IPS-NIHi11 (cell line): ENCODE measurements at regions not wholly inside any gene's neighbourhood (a gene's known extent, or its start where the extent isn't known, plus 50 kb on each side); places are given as distances from the start of the nearest gene placed in this dataset.

Experiments
- DNase-seq: peaks from one replicate; pipeline ENCODE4 v3.0.0; 2012; ENCODE audit warnings: mixed read lengths, low spot score

DNA sequence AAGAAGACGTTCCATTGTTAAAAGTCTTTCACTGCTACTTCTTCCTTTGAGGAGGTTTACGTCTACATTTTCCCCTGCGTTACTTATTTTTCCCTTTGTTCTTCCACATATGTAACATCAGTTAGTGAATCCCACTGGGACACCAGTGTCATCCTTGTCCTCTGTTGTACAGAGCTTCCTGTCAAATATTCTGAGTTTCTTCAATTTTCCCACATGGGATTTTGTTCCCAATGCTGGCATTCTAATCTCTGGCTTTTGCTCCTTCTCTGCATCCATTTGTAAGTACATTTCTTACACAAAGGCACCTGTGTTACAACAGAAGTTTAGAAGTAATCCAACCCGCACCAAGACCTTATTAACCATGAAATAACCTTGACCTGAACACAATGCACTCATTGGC lies 627.4 kb upstream of the PFKP start:
- no peak for DNase-seq

DNA sequence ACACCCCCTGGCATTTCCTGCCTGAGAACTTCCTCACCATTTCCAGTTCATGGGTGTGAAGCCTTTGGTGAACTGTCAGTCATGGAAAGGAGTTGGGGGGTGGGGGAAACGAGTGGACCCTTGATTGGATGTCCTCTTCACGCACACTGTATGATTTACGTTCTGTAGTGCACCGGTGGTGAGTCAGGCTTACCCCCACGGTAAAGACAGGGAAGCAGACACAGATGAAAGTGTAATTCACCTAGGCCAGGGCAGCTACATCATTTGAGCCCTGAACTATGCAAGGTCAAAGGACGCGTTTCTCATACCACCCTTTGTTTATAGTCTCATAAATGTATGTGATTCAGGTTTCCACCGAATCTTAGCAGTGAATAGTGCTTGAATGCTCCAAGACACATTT lies 628.3 kb upstream of the PFKP start:
- no peak for DNase-seq

DNA sequence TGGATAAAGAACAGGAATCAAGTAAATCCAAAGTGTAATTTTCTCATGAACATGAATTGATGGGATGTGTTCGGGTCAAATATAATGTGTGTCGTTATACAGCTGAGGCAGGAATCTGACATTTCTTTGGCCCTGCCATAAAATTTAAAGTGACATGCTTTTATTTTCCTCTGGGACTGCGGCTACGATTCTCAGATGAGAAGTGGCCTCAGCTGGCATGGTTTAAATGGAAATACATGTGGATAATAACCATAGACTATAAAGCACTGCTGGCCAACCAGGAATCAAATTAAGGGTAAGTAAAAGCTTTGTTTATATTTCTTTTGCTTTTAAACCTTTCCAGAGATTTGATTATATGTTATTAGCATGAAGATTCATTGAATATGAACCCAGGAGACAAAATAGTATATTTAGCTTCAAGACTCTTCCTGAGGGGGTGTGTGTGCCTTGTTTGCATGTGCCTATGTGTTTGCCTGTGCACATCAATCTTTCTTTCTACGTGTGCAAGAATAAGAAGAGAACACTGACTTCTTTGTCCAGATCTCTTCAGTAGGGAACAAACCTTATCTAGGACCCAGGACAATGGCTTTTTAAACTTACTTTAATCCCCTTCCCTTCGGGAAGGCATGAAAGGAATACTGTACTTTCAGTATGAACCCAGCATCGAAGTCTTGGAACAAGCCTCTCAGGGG lies 629.0 kb upstream of the PFKP start:
- no peak for DNase-seq

DNA sequence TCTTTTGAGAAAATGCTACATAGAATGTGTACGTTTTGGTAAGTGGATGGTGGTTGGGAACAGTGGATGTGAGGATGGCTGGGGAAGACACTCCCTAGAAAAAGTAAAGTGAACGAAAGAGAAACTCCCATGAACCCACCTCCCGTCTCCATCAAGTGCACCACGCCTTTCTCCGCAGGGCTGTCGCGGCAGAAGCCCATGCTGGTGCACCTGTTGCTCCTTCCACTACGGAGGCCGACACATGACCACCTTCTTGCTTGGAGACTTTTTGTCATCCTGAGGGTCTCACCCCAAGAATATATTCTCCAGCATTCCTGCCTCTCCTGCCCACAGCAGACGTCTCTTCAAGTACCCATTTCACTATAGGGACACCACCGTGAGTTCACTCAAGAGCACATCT lies 630.4 kb upstream of the PFKP start:
- no peak for DNase-seq

DNA sequence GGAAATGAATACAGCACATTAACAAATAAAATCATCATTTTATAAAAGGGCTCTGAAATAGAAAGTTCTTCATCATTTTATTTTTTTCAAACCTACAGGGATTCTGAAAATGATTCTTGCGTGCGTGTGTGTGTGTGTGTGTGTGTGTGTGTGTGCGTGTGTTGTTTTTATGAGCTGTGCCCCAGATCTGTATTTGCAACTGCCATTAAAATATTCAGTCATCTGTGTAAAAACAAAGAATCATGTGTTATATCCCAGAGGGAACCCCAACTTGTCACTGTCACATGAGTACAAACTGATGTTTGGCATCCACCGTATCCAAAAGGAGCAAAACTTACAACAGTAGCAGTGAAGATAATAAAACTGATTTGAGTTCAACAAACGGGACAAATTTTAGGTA lies 635.4 kb upstream of the PFKP start:
- DNase-seq: no peak

DNA sequence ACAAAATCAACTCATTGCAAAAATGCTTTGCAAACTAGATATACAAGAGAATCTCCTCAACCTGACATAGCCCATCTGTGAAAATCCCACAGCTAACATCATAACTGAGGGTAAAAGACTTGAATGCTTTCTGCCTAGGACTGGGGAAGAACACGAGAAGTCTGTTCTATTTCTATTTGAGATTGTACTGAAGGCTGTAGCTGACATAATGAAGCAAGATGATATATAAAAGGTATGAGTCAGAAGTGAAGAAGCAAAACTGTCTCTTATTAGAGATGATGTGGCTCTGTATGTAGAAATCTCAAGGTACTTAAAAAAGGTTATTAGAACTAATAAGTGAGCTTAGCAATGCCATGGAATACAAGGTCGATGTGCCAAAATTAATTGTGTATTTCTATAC lies 639.9 kb upstream of the PFKP start:
- no peak for DNase-seq

DNA sequence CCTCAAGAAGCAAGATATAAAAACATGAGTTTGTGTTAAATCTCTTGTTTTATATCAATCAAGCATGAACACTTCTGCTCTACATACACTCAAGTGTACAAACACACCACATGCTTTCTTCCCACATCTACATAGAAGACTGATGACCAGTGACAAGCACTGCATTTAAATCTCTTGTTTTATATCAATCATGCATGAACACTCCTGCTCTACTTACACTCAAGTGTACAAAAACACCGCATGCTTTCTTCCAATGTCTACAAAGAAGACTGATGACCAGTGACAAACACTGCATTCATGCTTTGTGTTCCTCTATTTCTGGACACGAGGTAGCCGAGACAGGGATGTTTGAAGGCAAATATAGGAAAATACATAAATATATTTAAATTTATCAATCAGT lies 642.0 kb upstream of the PFKP start:
- no peak for DNase-seq

DNA sequence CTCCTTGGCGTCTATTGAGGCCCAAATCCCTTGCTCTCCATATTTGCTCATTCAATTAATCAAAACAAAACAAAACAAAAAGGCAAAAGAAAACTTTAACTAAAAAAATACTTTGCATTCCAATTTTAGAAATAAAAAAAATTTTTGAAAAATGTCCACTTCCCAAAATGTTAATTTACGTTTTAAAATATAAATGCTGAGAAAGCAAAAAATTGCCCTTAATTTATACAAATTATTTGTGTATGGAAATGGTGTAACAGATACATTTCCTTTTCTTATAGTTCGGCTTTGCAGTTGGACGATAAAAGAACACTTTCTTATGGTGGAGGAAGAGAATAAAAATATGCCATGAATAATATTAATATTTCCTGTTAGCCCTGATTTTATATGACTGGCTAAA lies 652.8 kb upstream of the PFKP start:
- no peak for DNase-seq

DNA sequence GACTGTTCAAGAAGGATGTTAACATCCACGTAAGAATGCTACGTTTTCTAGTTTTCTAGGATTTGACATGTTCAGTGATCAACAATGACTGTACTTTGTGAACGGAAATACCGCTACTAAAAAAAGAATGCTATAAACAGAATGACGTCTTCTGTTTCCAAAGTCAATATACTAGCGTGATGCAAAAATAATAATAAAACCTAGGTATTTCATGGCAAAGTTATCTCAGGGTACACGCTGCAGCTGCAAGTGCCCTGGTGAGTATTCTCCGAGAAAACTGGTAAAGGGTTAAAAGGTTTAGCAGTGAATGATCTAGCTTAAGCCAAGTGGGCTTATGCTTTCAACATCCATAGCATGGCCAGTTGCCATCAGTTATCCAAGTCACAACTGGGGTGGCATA lies 653.3 kb upstream of the PFKP start:
- DNase-seq: no peak

DNA sequence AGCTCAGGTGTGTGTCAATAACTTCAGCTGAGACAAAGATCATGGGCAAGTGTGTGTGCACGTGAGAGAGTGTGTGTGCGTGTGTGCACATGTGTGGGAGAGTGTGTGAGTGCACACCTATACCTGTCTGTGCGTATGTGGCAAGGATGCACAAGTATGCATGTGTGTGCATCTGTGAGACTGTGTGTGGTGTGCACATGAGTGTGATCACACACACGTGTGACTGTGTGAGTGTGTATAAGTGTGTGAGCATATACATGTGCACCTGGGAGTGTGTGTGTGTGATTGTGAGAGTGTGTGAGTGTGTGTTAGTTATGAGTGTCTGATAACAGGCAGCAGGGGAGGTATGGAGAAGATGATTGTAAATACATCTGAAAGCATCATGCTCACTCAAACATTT lies 657.3 kb upstream of the PFKP start:
- no peak for DNase-seq

DNA sequence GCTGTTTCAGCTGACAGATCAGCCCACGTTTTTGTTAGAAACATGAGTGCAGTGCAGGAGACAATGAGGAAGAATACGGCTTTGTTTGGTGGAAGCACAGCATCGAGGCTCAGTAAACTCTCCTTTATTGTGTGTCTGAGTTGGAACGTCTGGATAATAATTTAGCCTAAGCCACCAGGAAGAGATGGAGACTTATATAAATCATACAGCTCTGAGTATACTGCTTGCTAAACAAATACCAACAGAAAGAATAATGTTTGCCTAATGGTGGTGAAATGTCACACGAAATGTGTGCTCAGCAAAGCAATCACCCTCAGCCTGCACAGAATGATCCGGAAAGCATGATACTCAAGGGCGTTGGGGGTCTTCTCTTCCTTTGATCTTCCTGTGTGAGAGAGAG lies 664.1 kb upstream of the ADARB2 start:
- no peak for DNase-seq

DNA sequence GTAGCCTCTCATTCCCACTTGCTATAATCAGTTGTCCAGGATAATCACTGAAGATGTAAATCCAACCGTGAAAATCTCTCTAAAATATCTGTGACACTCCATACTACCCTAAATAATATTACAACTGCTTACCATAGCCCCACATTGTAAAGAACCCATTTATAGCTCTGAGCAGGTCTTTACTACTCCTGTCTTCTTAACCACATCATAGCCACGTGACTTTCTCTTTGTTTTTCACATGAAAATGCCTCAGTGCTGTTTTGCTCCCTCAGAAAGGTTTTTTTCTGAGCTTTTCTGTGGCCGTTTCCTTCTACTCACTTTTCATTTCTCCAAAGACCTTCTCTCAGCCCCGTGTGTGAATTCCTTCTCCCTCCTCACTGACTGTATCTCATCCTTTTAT lies 662.2 kb upstream of the ADARB2 start:
- DNase-seq: no peak

DNA sequence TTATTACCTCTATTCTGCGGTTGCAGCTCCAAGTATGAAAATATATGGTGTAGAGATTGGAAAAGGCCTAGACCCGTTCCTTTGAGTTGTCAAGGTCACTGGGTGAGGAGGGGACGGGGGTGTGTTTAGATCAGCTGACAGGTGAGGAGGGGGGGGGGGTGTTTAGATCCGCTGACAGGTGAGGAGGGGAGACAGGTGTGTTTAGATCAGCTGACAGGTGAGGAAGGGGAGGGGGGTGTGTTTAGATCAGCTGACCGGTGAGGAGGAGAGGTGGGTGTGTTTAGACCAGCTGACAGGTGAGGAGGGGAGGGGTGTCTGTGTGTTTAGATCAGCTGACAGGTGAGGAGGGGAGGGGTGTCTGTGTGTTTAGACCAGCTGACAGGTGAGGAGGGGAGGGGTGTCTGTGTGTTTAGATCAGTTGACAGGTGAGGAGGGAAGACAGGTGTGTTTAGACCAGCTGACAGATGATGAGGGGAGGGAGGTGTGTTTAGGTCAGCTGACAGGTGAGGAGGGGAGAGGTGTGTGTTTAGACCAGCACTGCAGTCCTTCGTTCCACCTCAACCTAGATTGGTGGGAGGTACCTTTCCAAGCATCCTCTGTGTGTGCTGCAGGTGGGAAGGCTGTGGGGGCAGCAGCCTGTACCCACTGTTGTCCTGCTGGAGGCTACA lies 655.0 kb upstream of the ADARB2 start:
- no peak for DNase-seq

DNA sequence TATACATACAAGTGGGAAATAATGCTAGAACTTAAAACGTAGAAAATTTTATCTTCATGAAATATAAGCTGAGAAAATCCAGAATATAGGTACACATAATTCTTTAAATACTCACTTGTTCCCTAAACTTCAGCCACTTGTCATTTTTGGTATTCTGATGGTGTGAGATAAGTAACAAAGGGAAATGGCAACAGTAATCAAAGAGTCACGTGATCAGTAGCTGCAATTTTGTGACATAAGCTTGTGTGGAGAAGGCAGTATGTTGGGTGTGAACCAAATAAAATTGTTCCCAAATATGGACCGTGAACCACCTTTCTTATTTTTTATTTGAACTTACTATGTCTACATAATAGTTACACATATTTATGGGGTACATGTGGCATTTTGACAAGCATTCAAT lies 650.3 kb upstream of the ADARB2 start:
- DNase-seq: no peak

DNA sequence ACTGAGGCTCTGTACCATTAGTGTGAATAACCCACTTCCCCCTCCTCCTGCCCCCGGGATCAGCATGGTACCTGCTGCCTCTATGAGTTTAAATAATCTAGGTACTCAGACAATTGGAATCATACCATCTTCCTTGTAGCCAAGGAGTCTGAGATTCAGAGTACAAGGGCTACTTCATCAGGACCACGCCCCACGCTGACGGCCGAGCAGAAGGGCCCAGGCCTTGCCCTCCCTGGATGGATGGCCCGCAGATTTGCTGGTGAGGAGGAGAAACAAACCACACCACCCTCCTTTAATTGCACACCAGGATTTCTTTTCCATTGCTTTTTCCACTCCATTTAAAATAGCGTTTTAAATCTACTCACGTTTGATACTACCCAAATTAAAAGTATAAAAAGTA lies 649.9 kb upstream of the ADARB2 start:
- no peak for DNase-seq

DNA sequence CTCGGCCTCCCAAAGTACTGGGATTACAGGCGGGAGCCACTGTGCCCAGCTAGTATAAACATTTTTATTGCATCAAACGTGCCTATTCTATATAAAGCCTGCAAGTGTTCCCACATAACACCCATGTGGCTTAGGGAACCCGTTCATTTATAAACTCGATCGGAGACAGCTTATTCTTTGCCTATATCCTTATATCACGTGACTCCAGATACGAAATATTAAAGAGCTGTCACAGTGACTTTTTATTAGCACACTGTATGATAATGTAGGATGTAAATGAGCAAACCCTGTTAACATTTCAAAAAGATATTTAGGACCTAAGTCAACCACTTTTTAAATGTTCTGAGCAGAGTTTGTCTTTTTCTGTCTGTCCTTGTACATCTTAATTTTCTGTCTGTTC lies 642.9 kb upstream of the ADARB2 start:
- DNase-seq: no peak

DNA sequence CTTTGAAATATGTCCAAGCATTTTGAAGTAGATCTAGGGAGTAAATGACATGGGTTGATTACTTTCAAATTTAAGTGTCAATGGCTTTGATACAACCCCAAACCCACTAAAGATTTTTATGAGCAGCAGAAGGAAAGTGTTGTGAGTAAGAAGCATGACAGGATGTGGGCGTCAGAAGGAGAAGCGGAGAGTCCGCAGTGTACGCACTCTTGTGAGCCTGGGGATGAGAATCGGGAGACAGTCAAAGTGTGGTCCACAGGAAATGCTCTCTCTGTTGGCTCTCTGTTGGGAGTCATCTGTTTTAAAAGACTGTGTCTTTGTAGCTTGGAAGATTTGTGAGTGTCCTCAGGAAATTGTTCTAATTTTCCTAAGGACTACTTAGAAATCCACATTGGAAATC lies 629.8 kb upstream of the ADARB2 start:
- no peak for DNase-seq

DNA sequence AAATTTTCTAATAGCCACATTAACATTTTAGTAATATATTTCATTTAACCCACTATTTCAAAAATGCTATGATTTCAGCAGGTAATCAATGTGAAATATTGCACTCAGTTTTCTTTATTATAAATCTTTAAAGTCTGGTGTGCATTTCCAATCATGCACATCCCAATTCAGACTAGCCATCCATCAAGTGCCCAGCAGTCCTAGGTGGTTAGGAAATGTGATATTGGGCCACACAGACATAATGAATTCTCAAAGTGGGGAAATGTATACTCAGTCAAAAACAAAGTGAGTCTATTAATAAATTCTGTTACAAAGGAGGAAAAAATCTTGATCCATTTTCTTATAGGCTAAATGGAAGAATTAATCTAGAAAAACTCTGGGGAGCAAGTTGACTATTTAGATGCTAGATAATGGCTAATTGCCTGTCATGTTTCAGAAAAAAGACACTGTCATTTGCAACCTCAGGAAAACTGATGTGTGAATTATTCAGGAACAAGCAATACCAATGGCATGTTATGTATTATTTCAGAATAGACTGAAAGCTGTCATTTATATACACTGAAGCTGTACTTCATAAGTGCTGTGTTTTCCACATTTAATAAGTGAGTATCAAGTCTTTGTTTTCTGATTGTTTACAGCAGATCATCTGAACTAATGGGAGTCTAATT lies 629.1 kb upstream of the ADARB2 start:
- DNase-seq: no peak

DNA sequence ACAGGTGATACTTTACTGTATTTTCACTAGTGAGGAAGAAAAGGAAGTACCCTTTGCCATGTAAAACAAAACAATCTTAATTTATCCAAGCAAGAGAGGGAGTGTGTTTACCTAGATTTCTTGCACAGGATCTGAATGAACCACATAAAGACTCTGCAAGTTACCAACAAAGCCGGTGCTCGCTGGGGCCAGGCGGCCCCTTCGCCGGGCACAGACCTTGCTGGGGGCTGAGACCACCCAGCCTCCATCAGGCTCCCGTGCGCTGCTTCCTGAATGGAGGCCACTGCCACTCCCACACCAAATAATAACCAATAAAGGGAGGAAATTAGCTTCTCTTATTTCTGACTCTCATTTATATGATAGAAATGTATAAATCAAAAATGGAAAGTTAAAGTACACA lies 625.0 kb upstream of the ADARB2 start:
- DNase-seq: no peak

DNA sequence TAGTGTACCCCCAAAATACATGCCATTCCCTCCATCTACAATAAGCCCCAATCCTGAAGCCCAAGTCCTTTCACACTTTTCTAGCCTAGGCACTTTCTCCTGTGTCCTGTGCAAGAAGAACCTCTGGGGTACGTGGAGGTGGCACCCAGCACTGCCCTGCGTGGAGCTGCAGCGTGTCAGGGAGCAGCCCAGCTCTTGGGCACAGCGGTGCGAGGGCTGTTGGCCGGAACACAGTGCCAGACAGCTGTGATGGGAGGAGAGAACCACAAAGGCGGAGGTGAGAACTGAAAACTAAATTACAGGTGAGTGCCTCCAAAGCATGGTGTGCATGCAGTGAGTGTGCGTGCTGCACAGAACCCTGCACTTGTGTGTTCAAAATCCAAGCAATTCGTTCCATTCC lies 621.3 kb upstream of the ADARB2 start:
- no peak for DNase-seq

DNA sequence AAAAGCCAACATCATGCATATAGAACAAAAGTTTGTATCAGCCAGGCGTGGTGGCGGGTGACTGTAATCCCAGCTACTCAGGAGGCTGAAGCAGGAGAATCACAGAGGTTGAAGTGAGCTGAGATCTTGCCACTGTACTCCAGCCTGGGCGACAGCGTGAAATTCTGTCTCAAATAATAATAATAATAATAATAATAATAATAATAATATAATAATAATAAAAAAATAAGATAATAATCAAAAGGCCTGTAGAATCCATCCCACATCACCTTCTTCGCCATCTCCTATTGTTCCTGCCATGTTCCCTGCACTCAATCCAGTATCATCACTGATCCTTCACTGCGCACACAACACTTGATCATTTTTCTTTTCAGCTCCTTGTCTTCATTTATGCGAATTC lies 619.3 kb upstream of the ADARB2 start:
- no peak for DNase-seq

DNA sequence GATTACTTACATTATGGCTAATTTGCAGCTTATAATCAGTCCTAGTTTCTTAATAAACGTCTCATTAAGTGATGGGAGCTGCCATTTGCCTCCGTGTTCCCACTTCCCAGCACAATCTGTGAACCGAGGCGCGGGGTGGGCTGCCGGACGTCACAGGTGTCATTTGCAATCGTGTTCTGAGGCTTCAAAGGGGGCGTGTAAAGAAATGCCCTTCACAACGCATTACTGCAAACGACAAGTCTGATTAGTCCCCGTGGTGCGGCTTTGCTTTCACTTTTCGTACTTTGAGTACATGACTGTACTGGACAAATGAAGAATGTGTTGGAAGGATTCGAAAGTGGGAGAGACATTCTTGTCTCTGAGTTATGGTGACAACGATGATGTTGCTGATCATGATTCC lies 614.2 kb upstream of the ADARB2 start:
- DNase-seq: no peak

DNA sequence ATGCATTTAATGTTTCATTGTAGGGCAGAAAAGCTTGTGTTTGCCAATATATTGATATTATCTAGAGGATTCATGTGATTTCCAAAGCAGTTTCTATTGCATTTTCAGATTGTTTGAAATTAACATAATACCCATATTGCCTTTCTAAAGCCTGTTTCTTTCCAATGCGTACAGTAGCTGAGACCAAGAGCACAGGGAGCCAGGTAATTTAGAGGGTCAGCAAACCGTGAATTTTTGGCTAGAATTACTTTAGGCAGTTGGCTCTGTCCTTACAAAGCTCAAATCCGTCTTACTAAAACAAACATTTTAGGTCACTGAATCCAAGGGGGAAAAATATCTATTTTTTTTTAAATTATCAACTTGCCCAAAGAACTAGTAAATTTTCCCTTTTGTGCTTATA lies 604.9 kb upstream of the ADARB2 start:
- no peak for DNase-seq
